Neural cell (in vitro differentiated cells): ENCODE measurements at regions not wholly inside any gene's neighbourhood (a gene's known extent, or its start where the extent isn't known, plus 50 kb on each side); places are given as distances from the start of the nearest gene placed in this dataset.

ENCODE experiments used
- H2AFZ ChIP-seq: fragments of 200-600, 300-800 bp; sonication (generic), shearing (Covaris generic); 2 replicates; pipeline ENCODE4 v1.6.0; 2014; ENCODE audit warnings: low read depth, mild to moderate bottlenecking, antibody characterized with exemption, low read length, moderate library complexity
- H3F3A ChIP-seq: fragments of 200-600 bp; shearing (Covaris generic); 2 replicates; pipeline ENCODE4 v1.6.1; 2016; ENCODE audit warnings: mild to moderate bottlenecking, moderate library complexity, mixed read lengths, antibody characterized with exemption, low read length; ENCODE audit not compliant: insufficient read depth, poor library complexity, severe bottlenecking
- H3K27ac ChIP-seq: fragments of 200-600, 300-800 bp; sonication (generic), shearing (Covaris generic); 2 replicates; pipeline ENCODE4 v1.5.1; 2014; ENCODE audit warnings: mild to moderate bottlenecking, low read length, moderate library complexity
- H3K27me3 ChIP-seq: fragments of 300-800, 200-600 bp; sonication (generic), shearing (Covaris generic); 2 replicates; pipeline ENCODE4 v1.6.0; 2014; ENCODE audit warnings: mild to moderate bottlenecking, low read depth, low read length, moderate library complexity; ENCODE audit not compliant: insufficient read depth
- H3K36me3 ChIP-seq: fragments of 300-800, 200-600 bp; sonication (generic), shearing (Covaris generic); 2 replicates; pipeline ENCODE4 v1.5.1; 2014; ENCODE audit warnings: mild to moderate bottlenecking, antibody characterized with exemption, low read length, moderate library complexity; ENCODE audit not compliant: insufficient read depth
- H3K4me2 ChIP-seq: fragments of 300-800, 200-600 bp; sonication (generic), shearing (Covaris generic); 2 replicates; pipeline ENCODE4 v1.6.0; 2014; ENCODE audit warnings: mild to moderate bottlenecking, low read length
- H3K4me3 ChIP-seq: fragments of 300-800, 200-600 bp; sonication (generic), shearing (Covaris generic); 2 replicates; pipeline ENCODE4 v1.5.1; 2014; ENCODE audit warnings: mild to moderate bottlenecking, low read length, moderate library complexity
- H3K79me2 ChIP-seq: fragments of 200-600 bp; shearing (Covaris generic); replicated peaks from 2 replicates; pipeline ENCODE4 v1.6.0; 2014; ENCODE audit warnings: mild to moderate bottlenecking, low read length, moderate library complexity; ENCODE audit not compliant: insufficient read depth
- H3K9ac ChIP-seq: fragments of 300-800, 200-600 bp; sonication (generic), shearing (Covaris generic); 2 replicates; pipeline ENCODE4 v1.6.1; 2016; ENCODE audit warnings: mild to moderate bottlenecking, low read length, mixed read lengths
- H3K9me2 ChIP-seq: fragments of 200-600 bp; shearing (Covaris generic); 2 replicates; pipeline ENCODE4 v1.6.1; 2016; ENCODE audit warnings: mild to moderate bottlenecking, low read length, mixed read lengths; ENCODE audit not compliant: insufficient read depth
- H3K9me3 ChIP-seq: fragments of 200-600, 300-800 bp; sonication (generic), shearing (Covaris generic); 2 replicates; pipeline ENCODE4 v1.6.1; 2016; ENCODE audit warnings: mild to moderate bottlenecking, mixed run types, low read length, moderate library complexity, mixed read lengths
- H4K20me1 ChIP-seq: fragments of 200-600 bp; shearing (Covaris generic); 2 replicates; pipeline ENCODE4 v1.6.1; 2016; ENCODE audit warnings: mild to moderate bottlenecking, mixed run types; ENCODE audit not compliant: insufficient read depth
- EP300 ChIP-seq: fragments of 450-650 bp; conservative IDR thresholded peaks from 2 replicates; pipeline ENCODE4 v1.6.1; 2014; ENCODE audit warnings: antibody characterized with exemption, mild to moderate bottlenecking, moderate library complexity; ENCODE audit not compliant: poor library complexity, severe bottlenecking
- EZH2 ChIP-seq: fragments of 200-600, 300-800 bp; shearing (Covaris generic), sonication (generic); IDR thresholded peaks from 2 replicates; pipeline ENCODE4 v1.6.1; 2014; ENCODE audit warnings: antibody characterized with exemption, low read length, borderline replicate concordance, mild to moderate bottlenecking; ENCODE audit not compliant: insufficient read depth, poor library complexity, severe bottlenecking
- MXI1 ChIP-seq: fragments of 450-650 bp; conservative IDR thresholded peaks from 2 replicates; pipeline ENCODE4 v1.6.1; 2014; ENCODE audit warnings: antibody characterized with exemption, mild to moderate bottlenecking; ENCODE audit not compliant: poor library complexity, severe bottlenecking
- POLR2AphosphoS5 ChIP-seq: IDR thresholded peaks from 2 replicates; pipeline ENCODE4 v1.6.1; 2012
- RAD21 ChIP-seq: fragments of 450-650 bp; conservative IDR thresholded peaks from 2 replicates; pipeline ENCODE4 v1.6.1; 2014; ENCODE audit warnings: antibody characterized with exemption, mild to moderate bottlenecking, moderate library complexity
- SMC3 ChIP-seq: fragments of 450-650 bp; conservative IDR thresholded peaks from 2 replicates; pipeline ENCODE4 v1.6.1; 2014; ENCODE audit warnings: antibody characterized with exemption, mild to moderate bottlenecking, moderate library complexity; ENCODE audit not compliant: poor library complexity
- TAF1 ChIP-seq: IDR thresholded peaks from 2 replicates; pipeline ENCODE4 v1.6.1; 2012; ENCODE audit warnings: low read depth
- TF ChIP-seq, protein P1 (sequence below): fragments of 450-650 bp; IDR thresholded peaks from 2 replicates; pipeline ENCODE4 v1.5.1; 2014; ENCODE audit warnings: antibody characterized with exemption, mild to moderate bottlenecking, moderate library complexity; ENCODE audit not compliant: poor library complexity, severe bottlenecking
- TF ChIP-seq, protein P2 (sequence below): IDR thresholded peaks from 2 replicates; pipeline ENCODE4 v1.6.1; 2012; ENCODE audit warnings: borderline replicate concordance

GRCh38 chr1:70812442-70813109, 235.0 kb downstream of the PTGER3 start:
- H3K9me2 ChIP-seq, result no peaks in the 10 kb centered on the region
- no peaks in the 10 kb centered on the region for H4K20me1 ChIP-seq
- TF ChIP-seq, protein P1, sequence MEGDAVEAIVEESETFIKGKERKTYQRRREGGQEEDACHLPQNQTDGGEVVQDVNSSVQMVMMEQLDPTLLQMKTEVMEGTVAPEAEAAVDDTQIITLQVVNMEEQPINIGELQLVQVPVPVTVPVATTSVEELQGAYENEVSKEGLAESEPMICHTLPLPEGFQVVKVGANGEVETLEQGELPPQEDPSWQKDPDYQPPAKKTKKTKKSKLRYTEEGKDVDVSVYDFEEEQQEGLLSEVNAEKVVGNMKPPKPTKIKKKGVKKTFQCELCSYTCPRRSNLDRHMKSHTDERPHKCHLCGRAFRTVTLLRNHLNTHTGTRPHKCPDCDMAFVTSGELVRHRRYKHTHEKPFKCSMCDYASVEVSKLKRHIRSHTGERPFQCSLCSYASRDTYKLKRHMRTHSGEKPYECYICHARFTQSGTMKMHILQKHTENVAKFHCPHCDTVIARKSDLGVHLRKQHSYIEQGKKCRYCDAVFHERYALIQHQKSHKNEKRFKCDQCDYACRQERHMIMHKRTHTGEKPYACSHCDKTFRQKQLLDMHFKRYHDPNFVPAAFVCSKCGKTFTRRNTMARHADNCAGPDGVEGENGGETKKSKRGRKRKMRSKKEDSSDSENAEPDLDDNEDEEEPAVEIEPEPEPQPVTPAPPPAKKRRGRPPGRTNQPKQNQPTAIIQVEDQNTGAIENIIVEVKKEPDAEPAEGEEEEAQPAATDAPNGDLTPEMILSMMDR, result no peak
- TF ChIP-seq MXI1 (no peak), EZH2 (no peak), RAD21 (no peak), TAF1 (no peak), EP300 (no peak), SMC3 (no peak), POLR2AphosphoS5 (no peak)
- TF ChIP-seq, protein P2, sequence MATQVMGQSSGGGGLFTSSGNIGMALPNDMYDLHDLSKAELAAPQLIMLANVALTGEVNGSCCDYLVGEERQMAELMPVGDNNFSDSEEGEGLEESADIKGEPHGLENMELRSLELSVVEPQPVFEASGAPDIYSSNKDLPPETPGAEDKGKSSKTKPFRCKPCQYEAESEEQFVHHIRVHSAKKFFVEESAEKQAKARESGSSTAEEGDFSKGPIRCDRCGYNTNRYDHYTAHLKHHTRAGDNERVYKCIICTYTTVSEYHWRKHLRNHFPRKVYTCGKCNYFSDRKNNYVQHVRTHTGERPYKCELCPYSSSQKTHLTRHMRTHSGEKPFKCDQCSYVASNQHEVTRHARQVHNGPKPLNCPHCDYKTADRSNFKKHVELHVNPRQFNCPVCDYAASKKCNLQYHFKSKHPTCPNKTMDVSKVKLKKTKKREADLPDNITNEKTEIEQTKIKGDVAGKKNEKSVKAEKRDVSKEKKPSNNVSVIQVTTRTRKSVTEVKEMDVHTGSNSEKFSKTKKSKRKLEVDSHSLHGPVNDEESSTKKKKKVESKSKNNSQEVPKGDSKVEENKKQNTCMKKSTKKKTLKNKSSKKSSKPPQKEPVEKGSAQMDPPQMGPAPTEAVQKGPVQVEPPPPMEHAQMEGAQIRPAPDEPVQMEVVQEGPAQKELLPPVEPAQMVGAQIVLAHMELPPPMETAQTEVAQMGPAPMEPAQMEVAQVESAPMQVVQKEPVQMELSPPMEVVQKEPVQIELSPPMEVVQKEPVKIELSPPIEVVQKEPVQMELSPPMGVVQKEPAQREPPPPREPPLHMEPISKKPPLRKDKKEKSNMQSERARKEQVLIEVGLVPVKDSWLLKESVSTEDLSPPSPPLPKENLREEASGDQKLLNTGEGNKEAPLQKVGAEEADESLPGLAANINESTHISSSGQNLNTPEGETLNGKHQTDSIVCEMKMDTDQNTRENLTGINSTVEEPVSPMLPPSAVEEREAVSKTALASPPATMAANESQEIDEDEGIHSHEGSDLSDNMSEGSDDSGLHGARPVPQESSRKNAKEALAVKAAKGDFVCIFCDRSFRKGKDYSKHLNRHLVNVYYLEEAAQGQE, result no peak
- H3K27ac ChIP-seq, result no peak overlapping the region
- no peak overlapping the region for H3K9ac ChIP-seq
- H3K9me3 ChIP-seq, result no peaks in the 10 kb centered on the region
- no peak overlapping the region for H3K4me2 ChIP-seq
- no peak overlapping the region for H2AFZ ChIP-seq
- no peak overlapping the region for H3K4me3 ChIP-seq
- H3F3A ChIP-seq, result no peaks in the 10 kb centered on the region
- no peaks in the 10 kb centered on the region for H3K79me2 ChIP-seq
- no peaks in the 10 kb centered on the region for H3K27me3 ChIP-seq
- no peaks in the 10 kb centered on the region for H3K36me3 ChIP-seq

DNA sequence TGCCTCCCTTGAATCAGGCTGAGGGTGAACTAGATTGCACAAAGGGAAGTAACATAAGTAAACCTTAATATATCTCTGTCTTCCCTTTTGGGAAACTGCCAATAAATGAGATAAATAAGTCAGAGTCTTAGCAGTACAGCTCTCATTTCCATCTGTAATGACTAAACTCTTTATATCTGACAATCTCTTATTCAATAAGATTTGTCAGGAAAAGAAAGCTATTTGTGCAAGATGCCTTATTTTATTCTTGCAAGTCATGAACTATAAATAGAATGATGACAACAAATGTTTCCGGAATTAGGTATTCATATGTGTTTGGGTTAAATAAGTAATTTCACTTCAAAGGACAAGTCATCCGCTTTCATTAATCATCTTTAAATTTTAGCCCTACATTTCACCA, 229.2 kb downstream of the PTGER3 start:
- no peaks in the 10 kb centered on the region for H3K9me2 ChIP-seq
- H3K27ac ChIP-seq, result no peak overlapping the region
- H3K9me3 ChIP-seq, result no peaks in the 10 kb centered on the region
- H3K79me2 ChIP-seq, result no peaks in the 10 kb centered on the region
- H2AFZ ChIP-seq, result no peak overlapping the region
- H4K20me1 ChIP-seq, result no peaks in the 10 kb centered on the region
- TF ChIP-seq EZH2, result no peak
- no peak for TF ChIP-seq POLR2AphosphoS5
- TF ChIP-seq, protein P1, result no peak
- no peak for TF ChIP-seq TAF1
- TF ChIP-seq EP300, result no peak
- TF ChIP-seq MXI1, result no peak
- no peak for TF ChIP-seq RAD21
- TF ChIP-seq SMC3, result no peak
- TF ChIP-seq, protein P2, result no peak
- no peak overlapping the region for H3K4me3 ChIP-seq
- no peaks in the 10 kb centered on the region for H3K27me3 ChIP-seq
- H3K9ac ChIP-seq, result no peak overlapping the region
- no peaks in the 10 kb centered on the region for H3F3A ChIP-seq
- H3K36me3 ChIP-seq, result no peaks in the 10 kb centered on the region
- H3K4me2 ChIP-seq, result no peak overlapping the region
